NCI-H2227 treated with DMSO at 0.1 percent for 48 hours (cell line): ENCODE measurements at regions not wholly inside any gene's neighbourhood (a gene's known extent, or its start where the extent isn't known, plus 50 kb on each side); places are given as distances from the start of the nearest gene placed in this dataset.
"Not testable (repeated sequence)": the region's sequence is repeated elsewhere in the genome, so short reads cannot be mapped to it uniquely, and the experiment has no call there.

Experiments used
- DNase-seq: peaks from one replicate; lab custom pipeline; 2025; lab: John Stamatoyannopoulos, UW

- DNase-seq, result no peak
Measured at GRCh38 chr11:105432241-105432995, 177.5 kb upstream of the GRIA4 start.

GRCh38 chr11:105429096-105429910, 180.6 kb upstream of the GRIA4 start:
- DNase-seq, result peak; percentile 39

DNA sequence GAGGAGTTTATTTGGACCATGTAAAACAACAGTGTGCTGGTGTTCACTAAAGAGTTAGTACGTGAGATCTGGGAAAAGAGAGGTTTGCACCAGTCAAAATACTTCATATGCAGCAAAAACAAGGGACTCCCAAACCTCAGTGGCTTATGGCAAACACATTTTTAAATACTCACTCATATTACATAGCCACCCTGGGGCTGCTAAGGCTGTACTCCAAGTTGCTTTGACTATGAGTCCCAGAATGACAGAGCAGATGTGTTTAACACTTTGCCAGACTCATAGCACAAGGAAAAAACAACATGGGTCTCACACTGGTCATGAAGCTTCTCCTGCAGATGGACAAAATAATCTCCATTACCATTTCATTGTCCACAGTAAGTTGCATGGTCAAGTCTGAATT, 202.8 kb upstream of the GRIA4 start:
- DNase-seq, result no peak

- DNase-seq, result no peak
Measured at GRCh38 chr11:105401269-105401809, 208.5 kb upstream of the GRIA4 start.

DNA sequence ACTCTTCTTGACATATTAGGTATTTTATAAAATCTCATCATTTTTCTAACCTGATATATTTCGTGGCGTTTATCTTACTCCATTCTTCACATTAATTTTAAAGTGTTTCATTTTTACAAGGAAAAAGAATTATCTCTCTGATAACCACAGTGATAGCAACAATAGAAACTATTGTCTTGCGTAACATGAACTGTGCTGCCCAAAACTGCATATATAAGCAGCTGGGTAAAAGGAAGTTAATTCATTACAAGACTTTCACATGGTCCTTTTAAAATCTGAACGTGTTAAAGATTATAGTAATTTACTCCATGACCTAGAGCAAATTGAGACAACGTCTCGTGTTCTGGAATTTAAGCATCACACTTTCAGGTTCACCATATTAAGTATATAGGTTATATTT, 210.4 kb upstream of the GRIA4 start:
- no peak for DNase-seq

- no peak for DNase-seq
Measured at GRCh38 chr11:105398636-105399035, 211.2 kb upstream of the GRIA4 start.

DNA sequence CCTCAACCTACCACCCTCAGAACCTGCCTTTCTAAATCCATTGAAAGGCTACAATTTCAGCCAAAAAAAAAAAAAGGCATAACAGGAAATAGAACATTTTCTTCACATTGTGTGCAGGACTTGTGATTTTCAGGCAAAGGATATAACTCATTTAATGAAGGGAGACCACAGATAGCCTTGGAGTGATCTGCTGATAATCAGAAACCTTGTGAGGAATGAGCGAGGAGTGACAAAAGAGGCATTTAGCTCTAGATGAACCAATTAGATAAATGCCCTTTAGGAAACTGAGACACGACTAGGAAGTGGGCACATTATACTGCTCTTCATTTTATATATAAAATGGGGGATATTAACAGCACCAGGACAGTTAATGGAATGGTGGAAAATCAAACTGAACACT, 216.5 kb upstream of the GRIA4 start:
- no peak for DNase-seq

GRCh38 chr11:105392556-105392955, 217.3 kb upstream of the GRIA4 start:
- DNase-seq, result no peak

DNA sequence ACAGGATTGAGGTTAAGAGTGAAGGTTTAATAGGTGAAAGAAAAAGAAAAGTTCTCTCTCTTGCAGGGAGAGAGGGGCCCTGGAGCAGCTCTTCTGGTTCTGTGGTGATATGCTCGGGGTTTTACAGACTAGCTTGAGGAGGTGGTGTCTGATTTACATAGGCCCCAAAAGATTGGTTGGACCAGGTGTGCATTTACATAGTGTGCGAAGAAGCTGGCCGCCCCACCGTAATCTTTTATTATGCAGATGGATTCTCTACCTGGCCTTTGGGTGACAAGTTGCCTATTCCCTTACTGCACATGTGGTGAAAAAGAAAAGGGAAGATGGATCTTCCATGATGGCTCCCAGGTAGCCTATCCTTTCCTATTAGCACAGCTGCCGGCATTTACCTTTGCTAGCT, 219.9 kb upstream of the GRIA4 start:
- no peak for DNase-seq

DNA sequence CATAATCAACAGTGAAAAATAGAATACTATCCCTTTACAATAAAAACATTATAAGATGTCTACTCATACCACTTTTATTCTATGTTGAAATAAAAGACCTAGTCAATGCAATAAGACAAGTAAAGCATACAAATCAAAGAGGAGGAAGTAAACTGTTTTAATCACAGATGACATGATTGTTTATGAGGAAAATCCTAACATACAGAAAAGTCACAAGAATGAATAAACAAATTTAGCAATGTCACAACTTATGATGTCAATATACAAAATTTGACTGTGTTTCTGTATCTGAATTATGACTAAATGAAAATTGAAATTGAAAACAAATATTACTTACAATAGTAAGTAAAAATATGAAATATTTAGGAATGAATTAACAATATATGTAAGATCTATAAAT, 221.9 kb upstream of the GRIA4 start:
- DNase-seq, result no peak

GRCh38 chr11:105381941-105382340, 227.9 kb upstream of the GRIA4 start:
- no peak for DNase-seq

GRCh38 chr11:105377870-105378269, 232.0 kb upstream of the GRIA4 start:
- no peak for DNase-seq

GRCh38 chr11:105372206-105372605, 232.6 kb upstream of the CARD18 start:
- DNase-seq, result no peak

DNA sequence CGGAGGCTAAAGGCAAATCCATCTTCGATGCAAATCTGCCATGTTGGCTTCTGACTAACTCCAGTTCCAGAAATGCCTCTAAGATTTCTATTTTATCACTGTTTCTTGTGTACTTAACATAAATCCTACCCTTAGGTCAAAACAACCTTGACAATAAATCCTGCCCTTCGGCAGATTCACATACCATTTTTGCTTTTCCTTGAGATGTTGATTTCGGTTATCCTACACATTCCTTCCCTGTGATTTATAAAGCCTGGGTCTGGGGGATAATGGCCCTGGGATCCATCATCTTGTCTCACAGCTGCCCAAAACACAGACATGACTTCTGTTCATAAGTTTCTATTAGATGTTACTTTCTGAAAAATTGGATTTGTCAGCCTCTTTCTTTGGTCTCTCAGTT, 231.7 kb upstream of the CARD18 start:
- DNase-seq, result no peak

DNA sequence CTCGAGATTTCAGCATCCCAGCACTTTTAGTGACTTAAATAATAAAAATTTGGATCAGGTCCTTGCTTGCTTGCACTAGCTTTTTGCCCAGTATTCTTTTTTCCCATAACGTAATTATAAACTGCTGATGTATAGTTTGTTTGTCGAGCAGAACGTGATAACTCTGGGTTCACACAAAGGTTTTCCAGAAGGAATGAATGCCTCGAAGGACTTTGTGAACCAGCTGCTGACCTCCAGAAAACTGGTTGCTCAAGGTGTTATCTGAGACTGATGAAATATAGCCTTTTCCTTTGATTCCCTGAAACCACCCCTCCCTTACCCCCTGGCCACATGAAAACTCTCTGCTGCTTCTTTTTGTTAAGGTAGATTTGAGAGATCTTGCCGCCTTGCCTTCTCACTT, 229.1 kb upstream of the CARD18 start:
- DNase-seq, result no peak

DNA sequence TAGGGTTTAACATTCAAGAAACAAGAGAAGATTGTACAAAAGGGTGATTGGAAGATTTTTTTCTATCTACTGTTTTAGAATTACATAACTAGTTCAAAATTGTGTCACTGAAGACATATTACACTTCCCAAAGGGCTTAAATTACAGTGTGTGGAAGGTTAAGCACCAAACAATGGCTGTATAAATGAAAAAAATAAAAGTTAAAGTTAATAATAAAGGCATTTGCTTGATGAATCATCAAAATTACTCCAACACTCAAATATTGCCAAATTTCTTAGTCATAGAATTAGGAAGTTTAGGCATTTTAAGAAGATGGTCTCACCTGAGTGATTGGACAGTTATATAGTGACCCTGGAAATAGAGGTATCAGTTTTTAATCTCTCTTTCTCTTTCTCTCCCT, 227.6 kb upstream of the CARD18 start:
- no peak for DNase-seq

DNA sequence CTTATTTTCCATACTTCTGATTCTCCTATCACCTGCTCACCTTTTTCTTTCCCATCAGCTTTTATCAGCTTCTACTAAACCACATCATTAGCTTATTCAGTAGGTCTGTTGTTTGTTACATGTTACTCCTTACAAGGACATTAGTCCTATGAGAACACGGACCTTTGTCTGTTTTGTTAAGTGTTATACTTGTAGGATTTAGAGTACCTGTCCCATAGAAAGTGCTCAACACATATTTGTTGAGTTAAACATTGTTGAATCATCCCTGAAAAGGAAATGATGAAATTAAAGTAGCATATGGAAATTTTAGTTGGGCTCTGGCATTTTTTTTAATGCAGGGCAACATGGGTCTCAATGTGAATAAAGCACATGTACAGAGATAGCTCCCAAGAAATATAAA, 222.1 kb upstream of the CARD18 start:
- DNase-seq, result no peak

- no peak for DNase-seq
Measured at GRCh38 chr11:105357764-105358163, 218.2 kb upstream of the CARD18 start.

GRCh38 chr11:105357146-105357545, 217.6 kb upstream of the CARD18 start:
- no peak for DNase-seq

DNA sequence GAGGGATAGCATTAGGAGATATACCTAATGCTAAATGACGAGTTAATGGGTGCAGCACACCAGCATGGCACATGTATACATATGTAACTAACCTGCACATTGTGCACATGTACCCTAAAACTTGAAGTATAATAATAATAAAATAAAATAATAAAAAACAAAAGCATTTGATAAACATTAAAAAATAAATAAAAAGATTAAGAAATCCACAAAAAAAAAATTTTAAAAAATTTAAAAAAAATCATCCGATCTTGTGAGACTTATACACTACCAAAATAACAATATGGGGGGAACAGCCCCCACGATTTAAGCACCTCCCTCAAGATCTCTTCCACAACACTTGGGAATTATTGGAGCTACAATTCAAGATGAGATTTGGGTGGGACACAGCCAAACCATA, 210.3 kb upstream of the CARD18 start:
- not testable (repeated sequence) for DNase-seq

DNA sequence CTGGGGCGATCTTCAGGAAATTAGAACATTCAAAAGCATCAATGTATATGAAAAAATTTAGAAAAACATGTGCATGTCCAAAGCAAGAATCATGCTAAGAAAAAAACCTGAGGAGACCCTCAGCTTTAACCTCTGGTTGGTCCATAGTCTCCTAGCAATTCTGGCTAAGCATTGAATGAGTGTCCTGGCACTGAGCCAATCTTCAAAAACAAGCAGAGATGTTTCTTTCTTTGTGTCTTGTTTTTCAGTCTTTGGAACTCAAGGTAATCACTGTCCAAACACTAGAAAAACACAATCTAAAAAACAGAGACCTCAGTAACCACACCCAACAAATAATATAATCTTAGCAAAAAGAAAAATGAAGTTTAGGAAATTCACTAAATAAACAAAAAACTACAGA, 205.4 kb upstream of the CARD18 start:
- DNase-seq, result no peak

DNA sequence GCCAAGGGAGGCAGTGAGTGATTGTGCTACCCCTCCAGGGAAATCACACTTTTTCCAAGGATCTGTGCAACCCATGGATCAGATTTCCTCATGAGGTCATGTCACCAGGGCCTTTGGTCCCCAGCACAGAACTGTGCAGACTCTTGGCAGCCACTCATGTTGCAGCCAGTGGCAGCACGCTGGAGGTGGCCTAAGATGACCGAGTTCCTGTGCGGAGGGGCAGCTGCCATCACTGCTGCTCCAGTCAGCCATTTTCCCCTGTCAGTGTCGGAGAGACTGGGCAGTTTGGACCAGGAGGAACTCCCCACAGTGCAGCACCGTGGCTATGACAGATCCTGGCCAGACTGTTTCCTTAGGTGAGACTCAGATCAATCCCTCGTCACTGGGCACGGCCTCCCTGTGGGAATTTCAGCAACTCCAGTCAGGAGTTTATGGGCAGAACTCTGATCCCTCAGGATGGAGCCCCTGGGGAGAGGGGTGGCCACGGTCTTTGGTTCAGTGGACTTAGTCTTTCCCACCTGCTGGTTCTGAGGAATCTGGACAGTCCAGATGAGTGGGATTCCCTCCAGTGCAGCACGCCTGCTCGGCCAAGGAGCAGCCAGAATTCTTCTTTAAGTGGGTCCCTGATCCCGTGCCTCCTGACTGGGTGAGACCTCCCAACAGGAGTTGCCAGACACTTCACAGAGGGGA, 194.6 kb upstream of the CARD18 start:
- no peak for DNase-seq

DNA sequence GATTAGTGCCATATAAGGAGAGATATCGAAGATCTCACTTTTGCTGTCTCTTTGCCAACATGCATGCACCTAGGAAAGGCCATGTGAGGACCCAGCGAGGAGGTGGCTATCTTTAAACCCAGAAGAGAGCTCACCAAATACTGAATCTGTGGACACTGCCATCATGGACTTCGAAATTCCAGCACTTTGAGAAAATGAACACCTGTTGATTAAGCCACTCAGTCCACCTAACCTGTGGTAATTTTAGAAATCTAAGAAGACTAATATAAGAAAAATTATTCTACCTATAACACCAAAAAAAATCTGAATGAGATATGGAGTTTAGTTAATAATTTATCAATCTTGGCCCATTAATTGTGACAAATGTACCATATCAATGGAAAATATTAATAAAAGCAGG, 193.6 kb upstream of the CARD18 start:
- DNase-seq, result no peak
